ENCODE measurements at regions not wholly inside any gene's neighbourhood (a gene's known extent, or its start where the extent isn't known, plus 50 kb on each side); places are given as distances from the start of the nearest gene placed in this dataset.

DNA sequence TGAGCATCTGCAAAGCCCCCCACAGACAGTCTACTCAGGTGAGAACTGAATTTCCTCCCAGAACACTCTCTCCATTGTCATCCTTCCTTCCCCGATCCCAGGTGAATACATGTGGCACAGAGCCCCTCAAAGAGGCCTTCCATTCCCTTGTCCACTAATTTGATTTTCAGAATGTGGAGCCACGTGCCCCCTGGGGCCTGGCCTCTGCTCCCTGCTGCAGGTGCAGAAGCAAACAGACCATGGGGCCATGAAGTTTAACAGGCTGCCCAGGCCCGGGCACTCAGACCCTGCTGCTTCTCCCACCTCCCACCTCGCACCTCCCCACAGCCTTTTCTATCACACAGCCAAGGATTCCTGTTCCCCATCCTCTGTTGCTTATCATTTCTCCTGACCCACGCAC is 243.8 kb upstream of the RAB4A start:
- no peak for TF ChIP-seq POLR2A (IDR thresholded peaks at IDR 0.05)
- TF ChIP-seq, protein P1, sequence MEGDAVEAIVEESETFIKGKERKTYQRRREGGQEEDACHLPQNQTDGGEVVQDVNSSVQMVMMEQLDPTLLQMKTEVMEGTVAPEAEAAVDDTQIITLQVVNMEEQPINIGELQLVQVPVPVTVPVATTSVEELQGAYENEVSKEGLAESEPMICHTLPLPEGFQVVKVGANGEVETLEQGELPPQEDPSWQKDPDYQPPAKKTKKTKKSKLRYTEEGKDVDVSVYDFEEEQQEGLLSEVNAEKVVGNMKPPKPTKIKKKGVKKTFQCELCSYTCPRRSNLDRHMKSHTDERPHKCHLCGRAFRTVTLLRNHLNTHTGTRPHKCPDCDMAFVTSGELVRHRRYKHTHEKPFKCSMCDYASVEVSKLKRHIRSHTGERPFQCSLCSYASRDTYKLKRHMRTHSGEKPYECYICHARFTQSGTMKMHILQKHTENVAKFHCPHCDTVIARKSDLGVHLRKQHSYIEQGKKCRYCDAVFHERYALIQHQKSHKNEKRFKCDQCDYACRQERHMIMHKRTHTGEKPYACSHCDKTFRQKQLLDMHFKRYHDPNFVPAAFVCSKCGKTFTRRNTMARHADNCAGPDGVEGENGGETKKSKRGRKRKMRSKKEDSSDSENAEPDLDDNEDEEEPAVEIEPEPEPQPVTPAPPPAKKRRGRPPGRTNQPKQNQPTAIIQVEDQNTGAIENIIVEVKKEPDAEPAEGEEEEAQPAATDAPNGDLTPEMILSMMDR (IDR thresholded peaks at IDR 0.05): no peak
